Choroid plexus epithelial cell (primary cell): ENCODE measurements at regions not wholly inside any gene's neighbourhood (a gene's known extent, or its start where the extent isn't known, plus 50 kb on each side); places are given as distances from the start of the nearest gene placed in this dataset.

Experiments
- DNase-seq: peaks from one replicate; pipeline ENCODE4 v3.0.0-alpha.2; 2010; ENCODE audit warnings: low read depth
- H3K4me3 ChIP-seq: 2 replicates; pipeline ENCODE4 v1.5.1; 2011; ENCODE audit warnings: low read depth, mild to moderate bottlenecking, control low read depth, low read length, moderate library complexity
- TF ChIP-seq, protein P1 (sequence below): conservative IDR thresholded peaks from 2 replicates; pipeline ENCODE4 v1.5.1; 2011; ENCODE audit warnings: low read depth, mild to moderate bottlenecking, control low read depth, inconsistent platforms, low read length, moderate library complexity

DNA sequence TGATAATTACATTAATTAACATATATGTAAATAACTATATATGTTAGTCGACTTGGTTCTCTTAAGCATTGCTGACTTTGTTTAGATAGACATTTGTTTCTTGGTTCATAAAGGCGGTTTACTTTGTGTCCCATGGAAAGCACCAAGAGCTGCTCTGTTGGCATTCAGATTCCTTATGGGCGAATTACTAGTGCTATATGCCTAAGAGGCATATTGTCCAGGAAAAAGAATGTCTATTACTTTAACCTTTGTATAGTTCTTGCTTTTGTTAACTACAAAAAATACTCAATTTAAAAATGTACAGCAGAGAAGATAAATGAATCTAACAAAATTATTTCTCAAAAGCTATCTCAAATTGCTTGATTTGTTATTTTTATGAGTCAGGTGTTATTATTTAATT, 532.8 kb downstream of the FAT4 start:
- no peak overlapping the region for H3K4me3 ChIP-seq
- TF ChIP-seq, protein P1, sequence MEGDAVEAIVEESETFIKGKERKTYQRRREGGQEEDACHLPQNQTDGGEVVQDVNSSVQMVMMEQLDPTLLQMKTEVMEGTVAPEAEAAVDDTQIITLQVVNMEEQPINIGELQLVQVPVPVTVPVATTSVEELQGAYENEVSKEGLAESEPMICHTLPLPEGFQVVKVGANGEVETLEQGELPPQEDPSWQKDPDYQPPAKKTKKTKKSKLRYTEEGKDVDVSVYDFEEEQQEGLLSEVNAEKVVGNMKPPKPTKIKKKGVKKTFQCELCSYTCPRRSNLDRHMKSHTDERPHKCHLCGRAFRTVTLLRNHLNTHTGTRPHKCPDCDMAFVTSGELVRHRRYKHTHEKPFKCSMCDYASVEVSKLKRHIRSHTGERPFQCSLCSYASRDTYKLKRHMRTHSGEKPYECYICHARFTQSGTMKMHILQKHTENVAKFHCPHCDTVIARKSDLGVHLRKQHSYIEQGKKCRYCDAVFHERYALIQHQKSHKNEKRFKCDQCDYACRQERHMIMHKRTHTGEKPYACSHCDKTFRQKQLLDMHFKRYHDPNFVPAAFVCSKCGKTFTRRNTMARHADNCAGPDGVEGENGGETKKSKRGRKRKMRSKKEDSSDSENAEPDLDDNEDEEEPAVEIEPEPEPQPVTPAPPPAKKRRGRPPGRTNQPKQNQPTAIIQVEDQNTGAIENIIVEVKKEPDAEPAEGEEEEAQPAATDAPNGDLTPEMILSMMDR: no peak
- no peak for DNase-seq

DNA sequence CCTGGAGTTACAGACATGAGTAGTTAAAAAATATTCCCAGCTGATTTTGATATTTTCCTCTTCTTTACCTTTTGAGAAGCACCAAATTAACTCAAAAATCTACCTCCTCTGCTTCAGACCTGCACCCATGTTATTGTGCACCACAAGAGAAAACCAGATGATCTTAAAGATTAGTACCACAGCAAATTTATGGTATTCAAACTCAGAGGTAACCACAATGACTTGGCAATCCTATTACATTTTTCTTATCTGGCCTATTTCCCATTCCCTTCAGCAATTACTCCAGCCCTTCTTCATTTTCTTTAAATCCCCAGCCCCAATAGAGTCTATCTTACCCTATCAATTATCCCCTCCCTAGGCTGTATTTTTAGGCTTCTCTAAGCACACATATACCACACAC, 535.1 kb downstream of the FAT4 start:
- TF ChIP-seq, protein P1: no peak
- DNase-seq: peak; percentile 82
- H3K4me3 ChIP-seq: no peak overlapping the region

- DNase-seq: peak; percentile 74
- no peak overlapping the region for H3K4me3 ChIP-seq
- TF ChIP-seq, protein P1: no peak
Observed at GRCh38 chr4:125891597-125892258, 577.0 kb downstream of the FAT4 start.

GRCh38 chr4:125904802-125905201, 590.0 kb downstream of the FAT4 start:
- DNase-seq: no peak
- no peak overlapping the region for H3K4me3 ChIP-seq
- TF ChIP-seq, protein P1: no peak

- H3K4me3 ChIP-seq: no peak overlapping the region
- TF ChIP-seq, protein P1: no peak
- no peak for DNase-seq
Observed at GRCh38 chr4:125911058-125911457, 596.3 kb downstream of the FAT4 start.

- TF ChIP-seq, protein P1: no peak
- DNase-seq: no peak
- no peak overlapping the region for H3K4me3 ChIP-seq
Observed at GRCh38 chr4:125911481-125911880, 596.7 kb downstream of the FAT4 start.

DNA sequence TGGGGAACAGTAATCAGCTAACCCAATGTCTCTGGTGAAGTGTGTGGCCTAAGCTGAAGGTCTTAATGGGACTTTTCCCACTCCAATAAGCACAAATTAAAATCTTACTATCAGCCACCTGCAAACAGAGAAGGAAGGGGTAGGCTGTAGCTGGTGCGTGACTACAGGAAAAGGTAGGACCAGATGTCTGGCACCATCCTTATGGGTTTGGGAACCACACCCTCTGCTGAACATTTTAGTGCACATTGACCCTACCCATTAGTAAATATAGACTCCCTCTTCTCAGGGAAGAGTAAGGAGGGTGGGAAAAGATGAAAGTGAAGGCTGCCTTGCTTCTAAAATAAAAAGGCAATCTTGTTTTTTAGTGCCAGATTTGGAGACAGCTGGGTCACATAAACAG, 602.8 kb downstream of the FAT4 start:
- TF ChIP-seq, protein P1: no peak
- no peak for DNase-seq
- H3K4me3 ChIP-seq: no peak overlapping the region
